ENCODE measurements at regions not wholly inside any gene's neighbourhood (a gene's known extent, or its start where the extent isn't known, plus 50 kb on each side); places are given as distances from the start of the nearest gene placed in this dataset.

DNA sequence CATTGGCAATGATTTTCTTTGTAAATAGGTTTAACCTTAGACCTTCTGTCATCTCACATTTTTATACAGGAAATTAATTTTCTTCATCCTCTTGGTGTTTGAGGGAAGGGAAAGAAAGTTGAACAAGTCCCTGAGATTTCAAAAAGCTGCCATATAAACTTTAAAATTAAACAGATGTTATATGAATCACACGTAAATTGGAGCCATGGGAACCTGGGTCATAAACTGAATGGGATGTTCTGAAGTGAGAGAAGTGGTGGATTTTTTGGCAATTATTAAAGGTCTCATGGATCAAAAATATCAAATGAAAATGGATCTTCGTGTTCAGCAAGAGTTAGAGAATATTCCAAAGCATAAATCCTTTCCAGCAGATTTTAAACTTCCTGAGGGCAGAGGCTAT, 242.2 kb downstream of the DMRT2 start:
- TF ChIP-seq, protein P1, sequence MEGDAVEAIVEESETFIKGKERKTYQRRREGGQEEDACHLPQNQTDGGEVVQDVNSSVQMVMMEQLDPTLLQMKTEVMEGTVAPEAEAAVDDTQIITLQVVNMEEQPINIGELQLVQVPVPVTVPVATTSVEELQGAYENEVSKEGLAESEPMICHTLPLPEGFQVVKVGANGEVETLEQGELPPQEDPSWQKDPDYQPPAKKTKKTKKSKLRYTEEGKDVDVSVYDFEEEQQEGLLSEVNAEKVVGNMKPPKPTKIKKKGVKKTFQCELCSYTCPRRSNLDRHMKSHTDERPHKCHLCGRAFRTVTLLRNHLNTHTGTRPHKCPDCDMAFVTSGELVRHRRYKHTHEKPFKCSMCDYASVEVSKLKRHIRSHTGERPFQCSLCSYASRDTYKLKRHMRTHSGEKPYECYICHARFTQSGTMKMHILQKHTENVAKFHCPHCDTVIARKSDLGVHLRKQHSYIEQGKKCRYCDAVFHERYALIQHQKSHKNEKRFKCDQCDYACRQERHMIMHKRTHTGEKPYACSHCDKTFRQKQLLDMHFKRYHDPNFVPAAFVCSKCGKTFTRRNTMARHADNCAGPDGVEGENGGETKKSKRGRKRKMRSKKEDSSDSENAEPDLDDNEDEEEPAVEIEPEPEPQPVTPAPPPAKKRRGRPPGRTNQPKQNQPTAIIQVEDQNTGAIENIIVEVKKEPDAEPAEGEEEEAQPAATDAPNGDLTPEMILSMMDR (IDR thresholded peaks at IDR 0.05): no peak

GRCh38 chr9:1294641-1295258, 244.6 kb downstream of the DMRT2 start:
- TF ChIP-seq, protein P1 (IDR thresholded peaks at IDR 0.05): no peak

- TF ChIP-seq, protein P1 (IDR thresholded peaks at IDR 0.05): no peak
Measured at GRCh38 chr9:1296331-1296730, 246.2 kb downstream of the DMRT2 start.

GRCh38 chr9:1298046-1298445, 247.9 kb downstream of the DMRT2 start:
- TF ChIP-seq, protein P1 (IDR thresholded peaks at IDR 0.05): no peak

- TF ChIP-seq, protein P1 (IDR thresholded peaks at IDR 0.05): no peak
Measured at GRCh38 chr9:1300941-1301340, 250.8 kb downstream of the DMRT2 start.

- TF ChIP-seq, protein P1 (IDR thresholded peaks at IDR 0.05): no peak
Measured at GRCh38 chr9:1303932-1304331, 253.8 kb downstream of the DMRT2 start.

DNA sequence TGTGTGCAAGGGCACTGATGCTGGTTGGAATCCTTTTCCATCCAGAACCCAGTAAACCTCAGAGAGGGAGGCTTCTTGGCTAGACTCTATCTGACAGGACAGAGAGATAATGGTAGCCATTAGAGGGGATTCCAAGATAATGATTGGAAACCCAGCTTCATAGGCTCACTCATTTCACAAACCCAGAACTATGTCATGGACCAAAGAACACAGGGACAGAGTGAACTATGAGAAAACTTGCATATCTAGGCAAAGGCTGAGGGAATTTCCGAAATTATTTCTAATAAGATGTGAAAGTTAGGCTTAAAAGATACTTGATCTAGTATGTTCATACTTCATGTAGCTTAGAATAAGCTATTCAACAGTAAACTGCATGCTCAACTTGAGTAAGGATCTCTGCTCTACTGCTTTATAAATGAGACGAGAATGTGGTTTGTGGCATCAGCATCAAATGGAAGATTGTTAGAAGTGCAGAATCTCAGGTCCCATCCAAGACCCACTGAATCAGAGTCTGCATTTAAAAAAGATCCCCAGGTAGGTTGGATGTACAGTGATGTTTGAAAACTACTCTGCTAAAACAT, 261.4 kb downstream of the DMRT2 start:
- TF ChIP-seq, protein P1 (IDR thresholded peaks at IDR 0.05): no peak
